H1 (cell line): ENCODE measurements at regions not wholly inside any gene's neighbourhood (a gene's known extent, or its start where the extent isn't known, plus 50 kb on each side); places are given as distances from the start of the nearest gene placed in this dataset.

Experiments used
- CTCF ChIA-PET: fragments of 300-600 bp; sonication (Branson Sonifier 250); formaldehyde crosslinking; loops from one replicate; lab custom pipeline; 2021; ENCODE audit not compliant: partially characterized antibody; lab: Charles Lee
- POLR2A ChIA-PET: fragments of 300-600 bp; sonication (Branson Sonifier 250); formaldehyde crosslinking; loops from one replicate; lab custom pipeline; 2021; ENCODE audit warnings: inconsistent platforms; ENCODE audit not compliant: partially characterized antibody; lab: Charles Lee
- DNase-seq, 2 experiments: peaks; one replicate each; pipeline versions ENCODE4 v3.0.0 to v3.0.0-alpha.2; 2010 to 2022; ENCODE audit warnings: low spot score in 2 of 2, low read depth in 1 of 2, mixed read lengths in 1 of 2
- FAIRE-seq: peaks from 2 replicates; lab custom pipeline; 2011; peaks lifted over from hg19 to GRCh38; lab: Jason Lieb, UNC
- H2AFZ ChIP-seq: 2 replicates; pipeline ENCODE4 v1.8.1; 2012; ENCODE audit warnings: low read length, inconsistent platforms
- H2AK5ac ChIP-seq: 2 replicates; pipeline ENCODE4 v1.6.1; 2013; ENCODE audit warnings: low read depth, low read length
- H2BK120ac ChIP-seq: replicated peaks from 2 replicates; pipeline ENCODE3; 2013; ENCODE audit warnings: low read depth, low read length, inconsistent platforms
- H2BK12ac ChIP-seq: 2 replicates; pipeline ENCODE4 v1.6.1; 2013; ENCODE audit warnings: low read depth, low read length
- H2BK15ac ChIP-seq: 2 replicates; pipeline ENCODE4 v1.6.1; 2013; ENCODE audit warnings: low read length
- H2BK20ac ChIP-seq: 2 replicates; pipeline ENCODE4 v1.6.1; 2013; ENCODE audit warnings: low read length
- H2BK5ac ChIP-seq: 2 replicates; pipeline ENCODE4 v1.6.1; 2013; ENCODE audit warnings: low read depth, low read length
- H3K14ac ChIP-seq: 2 replicates; pipeline ENCODE4 v1.6.1; 2013; ENCODE audit warnings: inconsistent platforms; ENCODE audit not compliant: insufficient read length
- H3K18ac ChIP-seq: 2 replicates; pipeline ENCODE4 v1.6.1; 2013; ENCODE audit warnings: low read length; ENCODE audit errors: extremely low read depth
- H3K23ac ChIP-seq: 2 replicates; pipeline ENCODE4 v1.6.1; 2013; ENCODE audit warnings: inconsistent platforms; ENCODE audit not compliant: insufficient read length
- H3K23me2 ChIP-seq: 2 replicates; pipeline ENCODE4 v1.6.1; 2013; ENCODE audit warnings: low read depth, low read length
- H3K27ac ChIP-seq: 2 replicates; pipeline ENCODE4 v1.6.1; 2011; ENCODE audit warnings: low read depth, low read length, inconsistent platforms
- H3K27me3 ChIP-seq, 4 experiments: replicated peaks in 1 of 4; 1 replicate in 1 of 4; 2 replicates in 3 of 4; pipeline versions ENCODE4 v1.6.1 to v1.8.1; 2011 to 2013; ENCODE audit warnings: low read length in 3 of 4, mild to moderate bottlenecking in 3 of 4, inconsistent platforms in 2 of 4, mixed read lengths in 2 of 4, moderate library complexity in 1 of 4; ENCODE audit not compliant: control insufficient read depth in 3 of 4, insufficient read depth in 3 of 4; ENCODE audit errors: extremely low read depth in 1 of 4
- H3K36me3 ChIP-seq, 4 experiments: 2 replicates each; pipeline versions ENCODE4 v1.6.1 to v1.8.1; 2011 to 2013; ENCODE audit warnings: mild to moderate bottlenecking in 4 of 4, low read length in 3 of 4, moderate library complexity in 2 of 4, control low read depth in 1 of 4, inconsistent platforms in 1 of 4; ENCODE audit not compliant: insufficient read depth in 4 of 4, control insufficient read depth in 2 of 4
- H3K4ac ChIP-seq: replicated peaks from 2 replicates; pipeline ENCODE3; 2013; ENCODE audit warnings: low read length, low read depth, mixed read lengths, inconsistent platforms; ENCODE audit not compliant: insufficient read length
- H3K4me1 ChIP-seq, 4 experiments: replicated peaks in 1 of 4; 1 replicate in 1 of 4; 2 replicates in 3 of 4; pipeline versions ENCODE4 v1.6.1 to v1.8.1; 2011 to 2013; ENCODE audit warnings: low read length in 3 of 4, inconsistent platforms in 2 of 4, mixed read lengths in 1 of 4; ENCODE audit not compliant: insufficient read depth in 4 of 4, control insufficient read depth in 3 of 4
- H3K4me2 ChIP-seq, 2 experiments: 2 replicates each; pipeline versions ENCODE4 v1.6.1 to v1.8.1; 2011 to 2013; ENCODE audit warnings: low read depth in 2 of 2, low read length in 2 of 2, control low read depth in 1 of 2, inconsistent platforms in 1 of 2, mild to moderate bottlenecking in 1 of 2; ENCODE audit not compliant: insufficient read depth in 1 of 2
- H3K4me3 ChIP-seq, 4 experiments: fragments of 200-600, 300-600 bp in 1 of 4; sonication (generic), shearing (Covaris generic), sonication (Bioruptor Twin) in 1 of 4; 2 replicates each; pipeline versions ENCODE4 v1.5.1 to v1.8.1; 2011 to 2016; ENCODE audit warnings: low read length in 4 of 4, low read depth in 3 of 4, control low read depth in 2 of 4, inconsistent platforms in 2 of 4, mild to moderate bottlenecking in 2 of 4, mixed read lengths in 1 of 4, moderate library complexity in 1 of 4; ENCODE audit not compliant: insufficient read depth in 2 of 4; ENCODE audit errors: extremely low read depth in 1 of 4
- H3K56ac ChIP-seq: replicated peaks from 2 replicates; pipeline ENCODE3; 2013; ENCODE audit warnings: low read depth, mild to moderate bottlenecking, mixed read lengths, low read length, inconsistent platforms; ENCODE audit not compliant: insufficient read length
- H3K79me1 ChIP-seq: 2 replicates; pipeline ENCODE4 v1.6.1; 2013; ENCODE audit warnings: low read depth, low read length, control low read depth
- H3K79me2 ChIP-seq, 2 experiments: 2 replicates each; pipeline versions ENCODE4 v1.6.1 to v1.8.1; 2012 to 2013; ENCODE audit warnings: low read length in 2 of 2, mild to moderate bottlenecking in 2 of 2, inconsistent platforms in 1 of 2; ENCODE audit not compliant: insufficient read depth in 2 of 2, control insufficient read depth in 1 of 2
- H3K9ac ChIP-seq, 4 experiments: replicated peaks in 1 of 4; 1 replicate in 1 of 4; 2 replicates in 3 of 4; pipeline versions ENCODE4 v1.6.1 to v1.8.1; 2011 to 2013; ENCODE audit warnings: low read depth in 3 of 4, low read length in 3 of 4, control low read depth in 2 of 4, mild to moderate bottlenecking in 2 of 4, moderate library complexity in 2 of 4, inconsistent platforms in 1 of 4; ENCODE audit errors: extremely low read depth in 1 of 4
- H3K9me3 ChIP-seq, 2 experiments: 2 replicates each; pipeline versions ENCODE4 v1.6.1 to v1.8.1; 2012 to 2013; ENCODE audit warnings: mild to moderate bottlenecking in 2 of 2, moderate library complexity in 2 of 2, control low read depth in 1 of 2, inconsistent platforms in 1 of 2, low read depth in 1 of 2, low read length in 1 of 2, mixed read lengths in 1 of 2; ENCODE audit not compliant: insufficient read depth in 2 of 2
- H4K20me1 ChIP-seq, 2 experiments: replicated peaks in 1 of 2; 2 replicates each; pipeline versions ENCODE3 to v1.8.1; 2011 to 2013; ENCODE audit warnings: inconsistent platforms in 2 of 2, low read length in 2 of 2, mild to moderate bottlenecking in 1 of 2; ENCODE audit not compliant: insufficient read depth in 2 of 2, control insufficient read depth in 1 of 2
- H4K5ac ChIP-seq: 2 replicates; pipeline ENCODE4 v1.6.1; 2013; ENCODE audit warnings: low read length, low read depth, mixed read lengths, inconsistent platforms; ENCODE audit not compliant: insufficient read length
- H4K8ac ChIP-seq: 2 replicates; pipeline ENCODE4 v1.8.0; 2013; ENCODE audit warnings: mild to moderate bottlenecking, moderate library complexity, low read length, inconsistent platforms; ENCODE audit not compliant: insufficient read depth; ENCODE audit errors: extremely low read depth
- H4K91ac ChIP-seq: replicated peaks from 2 replicates; pipeline ENCODE3; 2013; ENCODE audit warnings: low read length, mixed read lengths, inconsistent platforms; ENCODE audit not compliant: insufficient read length
- MAFK ChIP-seq: IDR thresholded peaks from 2 replicates; pipeline ENCODE4 v1.6.1; 2012; ENCODE audit warnings: low read depth, mild to moderate bottlenecking, improper control_type of control experiment, low read length
- TCF12 ChIP-seq: IDR thresholded peaks from 2 replicates; pipeline ENCODE4 v1.6.1; 2011; ENCODE audit warnings: low read depth, mild to moderate bottlenecking, low read length
- WGBS, 2 experiments: shearing (Covaris generic) in 1 of 2; methylation state at CpG; one replicate each; pipeline versions ENCODE4 v1.1.6 to v1.1.7; 2013 to 2015; ENCODE audit warnings: low lambda C conversion rate in 2 of 2, mixed read lengths in 2 of 2, inconsistent platforms in 1 of 2, low coverage in 1 of 2, missing lambda C conversion rate in 1 of 2; ENCODE audit not compliant: insufficient replicate concordance in 2 of 2, insufficient coverage in 1 of 2, insufficient read length in 1 of 2; ENCODE audit errors: extremely low coverage in 1 of 2, missing lambda C conversion rate in 1 of 2; 5-methylcytosine and 5-hydroxymethylcytosine counted together

DNA sequence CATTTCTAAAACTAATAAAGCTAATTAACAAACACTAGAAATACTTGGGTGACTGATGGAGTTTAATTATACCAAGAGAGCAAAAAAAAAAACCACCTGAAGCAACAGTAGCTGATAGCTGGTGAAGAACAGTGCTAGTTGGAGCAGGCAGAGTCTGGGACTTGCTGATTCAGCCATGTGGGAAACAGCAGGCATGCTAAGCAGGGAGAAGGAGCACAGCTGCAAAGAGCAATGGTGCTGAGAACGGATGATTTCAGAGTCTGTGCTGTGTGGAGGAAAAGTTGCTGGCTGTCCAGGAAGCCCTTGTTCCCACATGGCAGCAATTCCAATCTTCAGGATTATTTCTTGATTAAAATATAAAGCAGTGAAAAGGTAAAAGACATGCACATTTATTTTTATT lies 68.8 kb downstream of the NPY1R start:
- Histone ChIP-seq H3K36me3 (no peaks in the 10 kb centered on the region), H3K79me2 (no peaks in the 10 kb centered on the region), H2AFZ (peak overlapping the region; percentile 91; the same call in 1 of the 2 replicates), H3K4me3 (no peak overlapping the region), H2BK120ac (no peak overlapping the region), H4K5ac (no peak overlapping the region), H3K9ac (no peak overlapping the region), H3K56ac (no peak overlapping the region), H2AK5ac (no peak overlapping the region), H3K18ac (no peak overlapping the region), H3K79me1 (no peaks in the 10 kb centered on the region), H3K23ac (no peak overlapping the region), H3K27ac (no peak overlapping the region), H2BK12ac (no peak overlapping the region), H4K20me1 (no peaks in the 10 kb centered on the region), H3K9me3 (no peaks in the 10 kb centered on the region), H2BK15ac (no peak overlapping the region), H3K23me2 (no peaks in the 10 kb centered on the region), H3K4ac (no peak overlapping the region), H3K27me3 (no peaks in the 10 kb centered on the region), H2BK20ac (no peak overlapping the region), H3K14ac (no peak overlapping the region), H2BK5ac (no peak overlapping the region), H4K8ac (no peak overlapping the region), H4K91ac (no peak overlapping the region), H3K4me2 (no peak overlapping the region), H3K4me1 (no peaks in the 10 kb centered on the region; a peak in 1 of 7 replicates)
- DNase-seq (no peak), FAIRE-seq (no peak)
- POLR2A ChIA-PET: no interaction called here
- peak; percentile 52; the same call in 1 of the 2 replicates for TF ChIP-seq MAFK
- TF ChIP-seq TCF12: no peak
- CTCF ChIA-PET: interaction anchor here (1.0 kb wide), 1 partner anchor 10 kb away, joined by 3 read pairs; no protein-coding TSS in a partner anchor
- WGBS, 2 experiments: 36% methylated on average over 1 of the region's 1 CpG; no CpG with 5 or more reads in 1 of the 2 experiments
